ENCODE measurements at regions not wholly inside any gene's neighbourhood (a gene's known extent, or its start where the extent isn't known, plus 50 kb on each side); places are given as distances from the start of the nearest gene placed in this dataset.
"Not testable (repeated sequence)": the region's sequence is repeated elsewhere in the genome, so short reads cannot be mapped to it uniquely, and the experiment has no call there.

DNA sequence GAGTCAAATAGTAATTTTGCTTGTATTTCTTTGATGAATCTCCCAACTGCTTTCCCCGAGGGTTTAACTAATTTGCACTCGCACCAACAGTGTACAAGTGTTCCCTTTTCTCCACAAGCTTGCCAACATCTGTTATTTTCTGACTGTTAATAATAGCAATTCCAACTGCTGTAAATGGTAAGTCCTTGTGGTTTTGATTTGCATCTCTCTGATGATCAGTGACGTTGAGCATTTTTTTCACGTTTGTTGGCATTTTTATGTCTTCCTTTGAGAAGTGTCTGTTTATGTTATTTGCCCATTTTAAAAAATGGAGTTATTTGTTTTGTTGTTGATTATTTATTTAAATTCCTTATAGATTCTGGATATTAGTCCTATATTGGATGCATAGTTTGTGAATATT, 399.8 kb upstream of the MAN1A1 start:
- TF ChIP-seq, protein P1, sequence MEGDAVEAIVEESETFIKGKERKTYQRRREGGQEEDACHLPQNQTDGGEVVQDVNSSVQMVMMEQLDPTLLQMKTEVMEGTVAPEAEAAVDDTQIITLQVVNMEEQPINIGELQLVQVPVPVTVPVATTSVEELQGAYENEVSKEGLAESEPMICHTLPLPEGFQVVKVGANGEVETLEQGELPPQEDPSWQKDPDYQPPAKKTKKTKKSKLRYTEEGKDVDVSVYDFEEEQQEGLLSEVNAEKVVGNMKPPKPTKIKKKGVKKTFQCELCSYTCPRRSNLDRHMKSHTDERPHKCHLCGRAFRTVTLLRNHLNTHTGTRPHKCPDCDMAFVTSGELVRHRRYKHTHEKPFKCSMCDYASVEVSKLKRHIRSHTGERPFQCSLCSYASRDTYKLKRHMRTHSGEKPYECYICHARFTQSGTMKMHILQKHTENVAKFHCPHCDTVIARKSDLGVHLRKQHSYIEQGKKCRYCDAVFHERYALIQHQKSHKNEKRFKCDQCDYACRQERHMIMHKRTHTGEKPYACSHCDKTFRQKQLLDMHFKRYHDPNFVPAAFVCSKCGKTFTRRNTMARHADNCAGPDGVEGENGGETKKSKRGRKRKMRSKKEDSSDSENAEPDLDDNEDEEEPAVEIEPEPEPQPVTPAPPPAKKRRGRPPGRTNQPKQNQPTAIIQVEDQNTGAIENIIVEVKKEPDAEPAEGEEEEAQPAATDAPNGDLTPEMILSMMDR (IDR thresholded peaks at IDR 0.05; ENCODE audit: low read depth, low read length, missing control alignments) = no peak
- DNase-seq (ENCODE audit: low read depth) = no peak
- no peak overlapping the region for H3K4me3 ChIP-seq (ENCODE audit: low read depth, low read length)

DNA sequence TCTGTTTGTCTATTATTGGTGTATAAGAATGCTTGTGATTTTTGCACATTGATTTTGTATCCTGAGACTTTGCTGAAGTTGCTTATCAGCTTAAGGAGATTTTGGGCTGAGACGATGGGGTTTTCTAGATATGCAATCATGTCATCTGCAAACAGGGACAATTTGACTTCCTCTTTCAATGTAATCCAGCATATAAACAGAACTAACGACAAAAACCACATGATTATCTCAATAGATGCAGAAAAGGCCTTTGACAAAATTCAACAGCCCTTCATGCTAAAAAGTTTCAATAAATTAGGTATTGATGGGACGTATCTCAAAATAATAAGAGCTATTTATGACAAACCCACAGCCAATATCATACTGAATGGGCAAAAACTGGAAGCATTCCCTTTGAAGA, 399.0 kb upstream of the MAN1A1 start:
- not testable (repeated sequence) for DNase-seq (ENCODE audit: low read depth); H3K4me3 ChIP-seq (ENCODE audit: low read depth, low read length)

DNA sequence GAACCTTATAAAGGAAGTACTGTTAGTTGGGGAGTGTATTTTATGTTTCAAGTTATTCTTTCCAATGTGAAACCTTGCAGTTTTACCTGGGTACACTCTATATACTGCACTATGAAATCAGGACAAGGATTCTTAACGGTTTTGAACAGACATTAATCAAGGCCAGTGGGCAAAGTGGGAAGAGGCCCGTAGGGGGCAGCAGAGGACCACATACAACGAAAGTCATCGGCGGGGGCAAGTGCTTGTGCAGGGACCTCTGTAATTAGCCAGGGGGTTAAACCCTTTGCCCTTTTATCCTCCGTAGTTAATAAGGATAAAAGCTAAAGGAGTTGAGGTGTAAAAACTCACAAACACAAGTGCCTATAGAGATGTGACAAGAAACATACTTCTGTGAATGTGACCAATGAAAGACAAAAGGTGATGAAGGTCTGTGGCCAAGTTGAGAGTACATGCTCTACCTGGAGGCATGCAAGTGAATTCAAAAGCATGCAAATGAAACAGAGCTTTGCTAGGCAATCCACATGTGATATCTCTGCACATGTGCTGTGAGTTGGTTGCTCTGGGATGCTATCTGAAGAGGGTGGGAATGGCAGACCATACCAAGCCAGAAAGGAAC, 392.7 kb upstream of the MAN1A1 start:
- H3K4me3 ChIP-seq (ENCODE audit: low read depth, low read length) = no peak overlapping the region
- DNase-seq (ENCODE audit: low read depth) = no peak
- TF ChIP-seq, protein P1 (IDR thresholded peaks at IDR 0.05; ENCODE audit: low read depth, low read length, missing control alignments) = peak; percentile 81

DNA sequence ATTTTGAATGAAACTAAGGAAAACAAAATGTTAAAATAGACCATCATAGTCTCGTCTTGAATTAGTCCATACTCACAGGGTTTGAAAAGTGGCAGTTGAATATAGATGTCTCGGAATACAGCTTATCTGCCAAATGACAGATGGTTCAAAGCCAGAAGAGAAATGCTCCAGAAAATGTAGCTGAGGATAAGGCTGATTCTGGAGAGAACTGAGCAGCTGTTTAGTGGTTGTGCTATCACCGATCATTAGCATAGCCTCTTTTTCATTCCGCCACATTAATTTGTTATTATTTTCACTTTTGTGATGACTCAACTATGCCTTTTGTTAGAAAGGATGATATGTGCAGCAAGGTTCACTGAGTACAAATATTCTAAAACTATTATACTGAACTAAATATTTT, 390.2 kb upstream of the MAN1A1 start:
- no peak for DNase-seq (ENCODE audit: low read depth)
- TF ChIP-seq, protein P1 (IDR thresholded peaks at IDR 0.05; ENCODE audit: low read depth, low read length, missing control alignments) = no peak
- no peak overlapping the region for H3K4me3 ChIP-seq (ENCODE audit: low read depth, low read length)

DNA sequence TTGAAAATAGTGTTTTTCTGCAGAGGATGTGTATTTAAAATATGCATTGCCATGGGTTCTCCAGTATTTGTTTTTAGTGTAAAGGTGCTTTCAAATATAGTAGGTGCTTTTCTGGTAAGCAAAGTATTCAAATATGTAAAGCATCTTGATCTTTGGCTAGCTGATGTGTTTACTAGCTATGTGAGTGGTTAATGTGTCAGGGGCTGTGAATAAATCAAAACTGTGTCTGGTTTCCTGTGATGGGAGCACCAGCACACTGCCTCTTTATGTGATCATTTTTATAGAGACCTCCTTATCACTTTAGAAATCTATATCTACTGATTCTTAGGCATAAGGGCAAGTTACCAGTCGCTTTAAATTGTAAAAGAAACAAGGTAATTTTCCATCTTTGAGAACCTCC, 388.9 kb upstream of the MAN1A1 start:
- TF ChIP-seq, protein P1 (IDR thresholded peaks at IDR 0.05; ENCODE audit: low read depth, low read length, missing control alignments) = no peak
- no peak overlapping the region for H3K4me3 ChIP-seq (ENCODE audit: low read depth, low read length)
- no peak for DNase-seq (ENCODE audit: low read depth)

DNA sequence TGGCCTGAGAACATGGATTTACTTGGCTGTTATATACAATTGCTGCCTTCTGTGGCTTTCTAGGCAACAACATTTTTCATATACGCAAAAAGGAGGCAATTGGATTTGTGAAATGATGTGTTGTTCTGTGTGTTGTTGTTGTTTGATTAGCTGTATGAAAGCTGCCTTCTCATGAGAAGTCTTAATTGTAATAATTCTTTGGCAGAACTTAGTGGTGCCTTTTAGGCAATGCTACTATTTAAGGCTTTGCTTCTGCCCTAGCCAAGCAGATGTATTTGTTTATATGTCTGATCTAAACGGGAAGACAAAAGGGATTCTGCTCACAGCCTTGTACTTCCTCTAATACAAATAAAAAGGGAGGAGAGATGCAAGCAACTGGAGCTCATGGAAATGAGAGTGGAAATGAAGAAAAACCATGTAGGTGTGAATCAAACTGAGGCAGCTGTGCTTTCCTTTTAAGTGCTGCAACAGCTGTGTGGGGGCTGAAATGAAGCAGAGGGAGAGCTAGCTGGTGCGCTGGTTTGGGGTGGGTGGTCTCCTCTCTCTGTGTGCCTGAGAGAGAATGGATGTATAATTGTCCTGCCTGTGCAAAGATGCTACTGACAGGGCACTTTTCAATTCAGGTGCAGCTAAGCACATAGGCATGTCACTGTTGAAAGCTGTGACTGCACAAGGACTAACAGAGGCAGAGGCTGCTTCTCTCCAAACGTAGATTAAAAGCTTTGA, 386.9 kb upstream of the MAN1A1 start:
- H3K4me3 ChIP-seq (ENCODE audit: low read depth, low read length) = no peak overlapping the region
- TF ChIP-seq, protein P1 (IDR thresholded peaks at IDR 0.05; ENCODE audit: low read depth, low read length, missing control alignments) = no peak
- DNase-seq (ENCODE audit: low read depth) = no peak

DNA sequence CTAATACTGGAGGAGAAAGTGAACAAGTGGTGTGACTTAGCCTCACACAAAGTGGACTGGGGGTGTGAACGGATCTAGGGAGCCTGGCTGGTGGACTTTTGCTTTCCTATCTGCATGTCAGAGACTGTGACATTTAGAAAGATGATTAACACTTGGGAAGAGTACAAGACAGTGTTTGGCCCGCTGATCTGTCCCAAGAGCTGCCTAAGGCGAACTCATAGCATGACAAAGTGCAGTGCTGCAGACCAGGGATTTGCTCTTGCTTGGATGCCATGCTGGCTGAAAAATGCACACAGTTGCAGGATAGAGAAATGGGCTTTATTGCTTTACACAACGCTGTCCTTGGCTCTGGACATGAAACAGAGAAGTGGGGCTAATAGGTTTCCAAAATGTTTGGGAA, 386.0 kb upstream of the MAN1A1 start:
- TF ChIP-seq, protein P1 (IDR thresholded peaks at IDR 0.05; ENCODE audit: low read depth, low read length, missing control alignments) = no peak
- H3K4me3 ChIP-seq (ENCODE audit: low read depth, low read length) = no peak overlapping the region
- no peak for DNase-seq (ENCODE audit: low read depth)
